NCI-H2196 treated with DMSO at 0.1 percent for 48 hours (cell line): ENCODE measurements at regions not wholly inside any gene's neighbourhood (a gene's known extent, or its start where the extent isn't known, plus 50 kb on each side); places are given as distances from the start of the nearest gene placed in this dataset.
"Not testable (repeated sequence)": the region's sequence is repeated elsewhere in the genome, so short reads cannot be mapped to it uniquely, and the experiment has no call there.

Source experiments
- DNase-seq: peaks from one replicate; lab custom pipeline; 2025; ENCODE audit not compliant: unreplicated experiment; lab: John Stamatoyannopoulos, UW

GRCh38 chr3:197459571-197459970 lies 96.2 kb downstream of the BDH1 start:
- not testable (repeated sequence) for DNase-seq

GRCh38 chr3:197458906-197459470 lies 96.8 kb downstream of the BDH1 start:
- DNase-seq, result no peak

DNA sequence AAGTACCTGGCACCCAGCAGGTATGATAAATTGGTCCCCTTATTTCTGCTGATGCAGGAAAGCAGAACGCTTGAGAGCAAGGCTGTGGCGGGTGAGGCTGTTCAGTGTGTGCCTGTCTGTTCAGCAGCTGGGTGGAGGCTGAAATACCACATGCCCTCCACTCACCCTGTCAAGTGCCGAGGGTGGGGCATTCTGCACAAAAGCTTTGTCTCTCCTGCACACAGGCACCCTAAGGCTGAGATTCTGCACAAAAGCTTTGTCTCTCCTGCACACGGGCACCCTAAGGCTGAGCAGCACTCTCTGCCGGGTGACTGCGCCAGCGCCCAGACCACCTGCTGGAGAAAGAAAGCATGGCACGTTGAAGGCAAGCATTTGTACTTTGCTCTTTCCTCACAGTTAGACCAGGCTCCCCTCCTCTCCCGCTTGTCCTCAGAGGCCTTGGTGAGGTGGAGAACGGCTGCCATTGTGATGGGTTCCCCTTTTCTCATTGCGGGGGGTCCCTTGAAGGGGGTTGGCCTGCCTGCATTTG lies 97.5 kb downstream of the BDH1 start:
- no peak for DNase-seq

DNA sequence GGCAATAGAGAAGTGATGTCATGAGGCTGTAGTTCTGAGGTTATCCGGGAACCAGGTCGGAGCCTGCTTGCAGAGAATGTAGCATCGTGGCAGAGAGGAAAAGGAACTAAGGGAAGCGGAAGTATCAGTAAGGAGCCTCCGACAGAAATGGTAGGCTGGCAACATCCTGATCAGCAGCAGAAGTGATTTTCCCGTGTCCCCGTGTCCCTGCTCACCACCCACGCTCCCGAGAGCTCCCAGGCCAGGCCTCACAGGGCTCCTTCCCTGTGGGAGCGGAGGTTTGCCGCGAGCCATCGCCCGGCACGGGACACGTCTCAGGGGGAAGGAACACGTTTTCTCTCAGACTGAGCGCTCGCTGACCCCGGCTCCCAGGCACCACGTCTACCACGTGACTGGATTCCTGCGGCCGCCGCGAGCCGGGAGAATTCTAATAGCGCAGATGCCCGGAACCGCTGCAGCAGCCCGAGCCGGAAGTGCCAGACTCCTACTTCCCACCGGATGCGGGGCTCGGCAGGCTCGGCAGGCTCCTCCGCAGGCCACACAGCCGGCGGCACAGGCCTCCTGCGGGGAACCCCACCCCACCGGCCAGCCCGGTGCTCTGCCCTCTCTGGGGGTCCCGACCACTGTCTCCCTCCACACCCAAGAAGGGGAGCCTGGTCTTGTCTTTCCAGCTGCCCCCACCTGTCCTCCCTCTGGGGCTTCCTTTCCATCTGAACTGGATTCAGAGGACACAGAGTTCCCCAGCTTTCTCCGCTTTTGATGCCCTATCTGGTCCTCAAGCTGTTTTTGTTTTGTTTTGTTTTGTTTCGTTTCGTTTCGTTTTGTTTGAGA lies 99.3 kb downstream of the BDH1 start:
- no peak for DNase-seq

GRCh38 chr3:197454841-197455240 lies 100.9 kb downstream of the BDH1 start:
- DNase-seq, result not testable (repeated sequence)

- DNase-seq, result peak; percentile 40
These were observed 101.8 kb downstream of the BDH1 start for GRCh38 chr3:197454014-197454413.

DNA sequence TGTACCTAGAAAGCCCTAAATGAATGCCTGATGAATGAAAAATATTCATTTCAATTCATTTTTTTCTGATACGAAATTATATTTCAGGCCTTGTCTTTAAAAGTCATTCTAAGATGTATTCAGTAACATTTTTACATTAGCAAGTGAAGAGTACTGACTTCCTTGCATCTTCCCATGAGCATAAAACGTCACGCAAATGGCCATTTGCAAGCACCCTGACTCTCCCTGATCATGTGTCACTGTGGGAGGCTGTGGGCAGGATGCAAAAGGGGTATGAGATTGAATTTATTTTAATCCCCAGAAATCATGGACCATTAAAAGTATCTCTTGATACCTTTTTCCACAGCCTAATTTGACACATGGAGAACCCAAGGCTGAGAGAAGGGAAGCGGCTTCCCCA lies 105.0 kb downstream of the BDH1 start:
- no peak for DNase-seq

DNA sequence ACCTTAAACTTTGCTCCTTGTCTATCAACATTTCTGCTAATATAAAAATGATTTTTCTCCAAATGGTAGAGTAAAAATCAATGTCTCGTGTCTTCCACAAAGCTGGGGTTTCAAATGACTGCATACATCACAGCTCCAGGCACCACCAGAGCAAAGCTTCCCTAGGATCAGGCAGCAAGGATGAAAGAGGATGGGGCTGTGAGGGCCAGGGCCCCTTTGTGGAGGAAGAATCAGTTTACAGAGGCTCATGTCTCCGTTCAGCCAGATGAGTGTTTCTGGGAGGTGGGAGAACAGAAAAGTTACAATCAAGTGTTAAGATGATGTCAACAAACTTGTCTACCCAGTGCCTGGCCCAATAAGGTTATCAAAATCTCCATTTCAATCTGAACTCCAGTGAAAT lies 105.5 kb downstream of the BDH1 start:
- DNase-seq, result no peak

- DNase-seq, result not testable (repeated sequence)
These were observed 106.6 kb downstream of the BDH1 start for GRCh38 chr3:197449181-197449580.

GRCh38 chr3:197447781-197448180 lies 108.0 kb downstream of the BDH1 start:
- DNase-seq, result not testable (repeated sequence)

GRCh38 chr3:197447057-197447456 lies 108.7 kb downstream of the BDH1 start:
- DNase-seq, result no peak

DNA sequence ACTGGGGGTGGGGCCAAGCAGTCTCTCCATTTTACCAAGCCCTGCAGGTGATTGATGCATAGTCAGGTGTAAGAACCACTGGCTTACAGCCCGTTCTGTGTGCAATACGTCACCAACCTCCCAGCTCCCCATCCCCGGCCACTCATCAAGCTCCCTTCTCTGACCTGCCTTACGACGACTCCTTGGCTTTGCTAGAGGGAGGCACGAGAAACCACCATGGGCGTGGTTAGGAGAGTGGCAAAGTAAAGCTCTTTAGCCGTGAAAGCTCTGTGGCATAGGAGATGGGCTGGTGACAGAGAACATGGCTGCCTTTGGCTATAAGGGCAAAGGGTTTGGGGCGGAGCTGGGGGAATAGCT lies 109.1 kb downstream of the BDH1 start:
- DNase-seq, result no peak

DNA sequence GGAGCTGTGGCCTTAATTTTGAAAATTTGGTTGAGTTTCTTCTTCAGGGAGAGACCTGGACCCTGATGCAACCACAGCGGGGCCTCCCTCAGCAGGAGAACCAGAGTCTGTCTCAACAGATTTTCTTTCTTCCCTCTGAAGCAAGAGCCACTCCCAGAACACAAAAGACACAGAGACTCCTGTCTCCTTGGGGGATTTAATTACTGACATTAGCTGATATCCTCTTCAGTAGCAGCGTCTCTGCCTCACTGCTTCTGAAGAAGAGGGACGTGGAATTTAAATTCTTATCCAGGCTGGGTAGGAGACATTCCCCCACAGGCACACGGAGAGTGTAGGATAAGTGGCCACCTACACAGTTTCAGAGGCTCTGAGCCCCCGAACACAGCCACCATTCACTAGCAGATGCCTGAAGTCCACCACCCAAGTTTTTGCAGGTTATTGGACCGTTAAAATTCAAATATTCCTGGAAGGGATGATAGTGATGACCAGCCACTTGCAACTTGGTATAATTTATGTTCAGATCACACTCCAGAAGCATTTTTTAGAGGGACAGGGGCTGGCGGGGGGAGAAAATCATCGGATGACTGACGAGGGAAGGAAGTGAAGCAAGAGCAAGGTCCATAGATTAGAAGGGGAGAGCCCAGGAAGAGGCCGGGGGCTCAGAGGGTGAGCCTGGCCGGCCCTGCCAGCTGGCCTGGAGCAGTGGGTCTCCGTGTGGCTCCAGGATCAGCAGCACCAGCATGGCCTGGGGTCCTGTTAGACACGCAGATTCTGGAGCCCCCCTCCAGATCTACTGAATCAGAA lies 109.7 kb downstream of the BDH1 start:
- no peak for DNase-seq

- no peak for DNase-seq
These were observed 110.9 kb downstream of the BDH1 start for GRCh38 chr3:197444793-197445379.

GRCh38 chr3:197443506-197443905 lies 112.3 kb downstream of the BDH1 start:
- DNase-seq, result no peak

DNA sequence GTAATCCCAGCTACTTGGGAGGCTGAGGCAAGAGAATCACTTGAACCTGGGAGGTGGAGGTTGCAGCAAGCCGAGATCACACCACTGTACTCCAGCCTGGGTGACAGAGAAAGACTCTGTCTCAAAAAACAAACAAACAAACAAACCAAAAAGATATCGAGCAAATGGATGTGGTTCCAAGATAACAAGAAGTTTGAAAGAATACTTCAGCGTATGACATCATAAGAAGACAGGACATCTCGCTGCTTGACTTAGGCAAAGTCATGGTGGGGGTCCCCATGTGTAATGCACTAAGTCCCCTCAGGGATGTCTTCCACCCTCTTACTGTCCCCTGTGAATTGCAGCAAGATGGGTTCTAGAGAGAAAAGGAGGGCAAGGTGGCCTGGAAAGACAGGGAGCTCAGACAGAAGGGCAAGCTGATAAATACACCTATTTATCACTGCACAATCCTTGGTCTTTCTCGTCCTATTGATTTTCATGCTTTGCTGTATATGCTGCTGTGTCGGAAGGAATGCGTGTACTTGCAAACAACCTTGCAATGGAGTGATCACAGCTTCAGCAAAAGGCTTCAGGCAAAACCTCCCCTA lies 115.0 kb downstream of the BDH1 start:
- DNase-seq, result no peak

DNA sequence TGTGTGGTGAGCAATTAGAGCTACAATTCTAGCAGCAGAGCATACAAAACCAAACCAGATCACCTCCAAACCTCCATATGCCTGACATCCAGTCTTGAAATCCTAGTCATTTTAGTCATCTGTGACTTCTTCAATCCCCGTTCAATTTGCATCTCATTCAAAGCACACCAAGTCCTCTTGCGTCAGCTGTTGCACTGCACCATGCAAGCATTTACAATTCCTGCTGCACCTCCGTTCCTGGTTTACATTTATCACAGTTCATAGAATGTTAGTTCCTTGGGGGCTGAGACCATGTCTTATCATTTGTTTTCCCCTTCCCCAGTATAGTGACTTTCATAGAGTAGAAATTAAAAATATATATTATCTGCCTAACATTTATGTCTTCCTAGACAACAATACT lies 116.9 kb downstream of the BDH1 start:
- DNase-seq, result no peak

GRCh38 chr3:197435426-197435825 lies 120.3 kb downstream of the BDH1 start:
- DNase-seq, result no peak

- DNase-seq, result no peak
These were observed 120.9 kb downstream of the BDH1 start for GRCh38 chr3:197434830-197435229.

GRCh38 chr3:197432384-197433127 lies 123.2 kb downstream of the BDH1 start:
- DNase-seq, result no peak
